Loucy (cell line): ENCODE measurements at regions not wholly inside any gene's neighbourhood (a gene's known extent, or its start where the extent isn't known, plus 50 kb on each side); places are given as distances from the start of the nearest gene placed in this dataset.

Source experiments
- H2AFZ ChIP-seq: fragments of 200-600 bp; sonication (generic); 2 replicates; pipeline ENCODE4 v1.6.0; 2016; ENCODE audit warnings: antibody characterized with exemption, mild to moderate bottlenecking, low read length, moderate library complexity
- H3F3A ChIP-seq: fragments of 200-600 bp; 2 replicates; pipeline ENCODE4 v1.6.0; 2016; ENCODE audit warnings: antibody characterized with exemption, low read depth, mild to moderate bottlenecking
- H3K27me3 ChIP-seq: fragments of 200-600 bp; sonication (generic); 2 replicates; pipeline ENCODE4 v1.6.1; 2014; ENCODE audit warnings: low read length, mild to moderate bottlenecking; ENCODE audit not compliant: insufficient read depth, poor library complexity, severe bottlenecking
- H3K36me3 ChIP-seq: fragments of 200-600 bp; sonication (generic); 2 replicates; pipeline ENCODE4 v1.6.1; 2016; ENCODE audit warnings: low read length; ENCODE audit not compliant: insufficient read depth
- H3K4me1 ChIP-seq: fragments of 200-600 bp; sonication (generic); 2 replicates; pipeline ENCODE4 v1.5.1; 2014; ENCODE audit warnings: low read length, mild to moderate bottlenecking; ENCODE audit not compliant: insufficient read depth, poor library complexity, severe bottlenecking
- H3K4me2 ChIP-seq: fragments of 200-600 bp; sonication (generic); 2 replicates; pipeline ENCODE4 v1.6.0; 2014; ENCODE audit warnings: antibody characterized with exemption, low read length, low read depth, mild to moderate bottlenecking; ENCODE audit not compliant: poor library complexity, severe bottlenecking
- H3K4me3 ChIP-seq: fragments of 200-600 bp; sonication (generic); 2 replicates; pipeline ENCODE4 v1.5.1; 2014; ENCODE audit warnings: low read length, mild to moderate bottlenecking, mixed read lengths; ENCODE audit not compliant: poor library complexity, severe bottlenecking
- H3K79me2 ChIP-seq: fragments of 200-600 bp; sonication (generic); 2 replicates; pipeline ENCODE4 v1.6.1; 2014; ENCODE audit warnings: low read length; ENCODE audit not compliant: insufficient read depth
- H3K9ac ChIP-seq: fragments of 200-600 bp; sonication (generic); 2 replicates; pipeline ENCODE4 v1.6.0; 2014; ENCODE audit warnings: mild to moderate bottlenecking, low read depth, low read length, moderate library complexity; ENCODE audit not compliant: poor library complexity, severe bottlenecking
- H3K9me2 ChIP-seq: fragments of 200-600 bp; sonication (generic); replicated peaks from 2 replicates; pipeline ENCODE4 v1.6.1; 2016; ENCODE audit warnings: low read depth, low read length, mixed read lengths
- H3K9me3 ChIP-seq: fragments of 200-600 bp; sonication (generic); 2 replicates; pipeline ENCODE4 v1.6.1; 2014; ENCODE audit warnings: mild to moderate bottlenecking, antibody characterized with exemption, low read length, low read depth; ENCODE audit not compliant: insufficient read depth
- H4K20me1 ChIP-seq: fragments of 200-600 bp; sonication (generic); 2 replicates; pipeline ENCODE4 v1.6.0; 2014; ENCODE audit warnings: antibody characterized with exemption, low read length, mild to moderate bottlenecking; ENCODE audit not compliant: insufficient read depth, poor library complexity, severe bottlenecking
- EZH2phosphoT487 ChIP-seq: fragments of 200-600 bp; IDR thresholded peaks from 2 replicates; pipeline ENCODE4 v1.6.1; 2018; ENCODE audit warnings: antibody characterized with exemption, mild to moderate bottlenecking, moderate library complexity, borderline replicate concordance
- TF ChIP-seq, protein P1 (sequence below): fragments of 200-600 bp; sonication (generic); conservative IDR thresholded peaks from 2 replicates; pipeline ENCODE4 v1.5.1; 2014; ENCODE audit warnings: mild to moderate bottlenecking, antibody characterized with exemption, low read length

DNA sequence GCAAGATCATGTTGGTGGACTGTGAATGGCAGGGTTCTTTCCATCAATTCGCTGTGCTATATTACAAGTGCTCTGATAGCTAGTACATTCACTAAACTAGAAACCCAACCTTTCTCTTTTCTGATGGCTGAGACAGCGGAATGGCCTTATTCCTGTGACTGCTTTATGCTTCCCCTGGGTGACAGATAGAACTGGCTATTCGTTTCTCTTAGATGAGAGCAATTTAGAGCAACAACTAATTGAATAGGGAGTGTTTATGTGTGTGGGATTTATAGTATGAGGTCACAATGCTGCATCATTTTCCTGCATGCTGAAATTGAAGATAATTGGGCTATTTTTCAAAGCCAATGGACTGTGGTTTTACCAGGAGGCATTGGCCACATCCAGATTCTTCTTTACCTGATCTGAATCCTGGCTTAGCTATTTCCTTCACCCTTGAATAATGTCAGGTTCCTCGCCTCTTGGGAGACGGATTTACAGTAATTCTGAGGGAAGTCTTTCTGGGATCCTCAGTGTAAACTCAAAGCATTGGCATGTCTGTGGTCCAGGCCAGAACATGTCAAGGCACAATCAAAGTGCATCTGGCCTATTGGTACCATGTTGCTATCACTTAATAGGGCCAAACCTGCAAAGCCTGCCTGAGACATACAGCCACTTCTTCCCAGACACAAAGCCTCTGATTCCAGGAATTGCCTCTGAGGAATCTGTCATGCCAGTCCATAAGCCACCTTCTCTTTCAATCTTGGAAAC lies 775.0 kb upstream of the API5 start:
- H2AFZ ChIP-seq: no peak overlapping the region

DNA sequence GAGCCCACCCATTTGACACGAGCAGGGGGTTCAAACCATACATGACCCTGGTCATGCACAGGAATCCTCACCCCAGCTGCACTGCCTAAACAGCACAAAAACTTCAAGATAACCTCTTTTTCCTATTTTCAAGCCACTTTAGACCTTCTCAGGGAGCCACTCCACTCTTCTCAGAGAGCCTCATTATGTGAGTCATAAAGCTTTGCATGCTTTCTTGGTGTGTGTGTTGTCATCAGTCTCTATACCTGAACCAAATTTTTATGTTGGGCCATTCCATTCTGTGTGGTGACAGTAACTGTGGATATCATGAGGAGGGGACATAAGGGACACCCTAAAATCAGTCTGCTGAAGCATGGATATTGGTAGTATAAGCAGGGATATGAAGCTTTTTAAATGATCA lies 769.5 kb upstream of the API5 start:
- Histone ChIP-seq H3K9me2 (no peaks in the 10 kb centered on the region), H3K4me3 (no peak overlapping the region)

More for the DNA sequence above, 775.0 kb upstream of the API5 start:
- Histone ChIP-seq H3K4me1 (no peaks in the 10 kb centered on the region), H3K4me3 (no peak overlapping the region), H3K9me2 (no peaks in the 10 kb centered on the region), H4K20me1 (no peaks in the 10 kb centered on the region), H3K4me2 (no peak overlapping the region), H3K79me2 (no peaks in the 10 kb centered on the region), H3K9me3 (no peaks in the 10 kb centered on the region), H3F3A (no peaks in the 10 kb centered on the region), H3K27me3 (no peaks in the 10 kb centered on the region), H3K36me3 (no peaks in the 10 kb centered on the region), H3K9ac (no peak overlapping the region)
- TF ChIP-seq EZH2phosphoT487: no peak
- TF ChIP-seq, protein P1, sequence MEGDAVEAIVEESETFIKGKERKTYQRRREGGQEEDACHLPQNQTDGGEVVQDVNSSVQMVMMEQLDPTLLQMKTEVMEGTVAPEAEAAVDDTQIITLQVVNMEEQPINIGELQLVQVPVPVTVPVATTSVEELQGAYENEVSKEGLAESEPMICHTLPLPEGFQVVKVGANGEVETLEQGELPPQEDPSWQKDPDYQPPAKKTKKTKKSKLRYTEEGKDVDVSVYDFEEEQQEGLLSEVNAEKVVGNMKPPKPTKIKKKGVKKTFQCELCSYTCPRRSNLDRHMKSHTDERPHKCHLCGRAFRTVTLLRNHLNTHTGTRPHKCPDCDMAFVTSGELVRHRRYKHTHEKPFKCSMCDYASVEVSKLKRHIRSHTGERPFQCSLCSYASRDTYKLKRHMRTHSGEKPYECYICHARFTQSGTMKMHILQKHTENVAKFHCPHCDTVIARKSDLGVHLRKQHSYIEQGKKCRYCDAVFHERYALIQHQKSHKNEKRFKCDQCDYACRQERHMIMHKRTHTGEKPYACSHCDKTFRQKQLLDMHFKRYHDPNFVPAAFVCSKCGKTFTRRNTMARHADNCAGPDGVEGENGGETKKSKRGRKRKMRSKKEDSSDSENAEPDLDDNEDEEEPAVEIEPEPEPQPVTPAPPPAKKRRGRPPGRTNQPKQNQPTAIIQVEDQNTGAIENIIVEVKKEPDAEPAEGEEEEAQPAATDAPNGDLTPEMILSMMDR: no peak

DNA sequence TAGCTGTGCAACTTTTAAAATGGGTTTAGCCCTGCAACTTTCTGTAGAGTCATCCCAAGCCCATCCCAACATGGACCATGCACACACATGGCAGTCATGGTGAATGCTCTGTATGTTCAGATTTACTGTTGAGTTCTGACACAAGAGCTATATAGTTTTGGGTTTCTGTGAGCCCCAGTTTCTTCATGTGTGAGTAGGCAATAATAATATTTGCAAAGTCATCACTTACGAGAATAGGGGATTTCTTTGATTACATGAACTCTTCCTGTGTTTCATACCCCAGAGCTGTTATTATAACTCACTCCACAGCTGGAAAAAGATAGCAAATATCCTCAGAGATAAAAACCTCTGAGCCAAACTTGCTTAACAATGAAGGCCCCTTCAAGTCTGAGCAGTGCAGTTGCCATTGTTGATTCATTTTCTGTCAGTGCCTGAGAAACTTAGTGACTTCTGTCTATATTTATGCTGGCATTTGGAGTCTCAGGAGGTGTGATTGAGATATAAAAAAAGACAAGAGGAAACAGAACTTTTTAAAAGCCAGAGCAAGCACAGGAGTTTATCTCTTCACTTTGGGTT lies 767.9 kb upstream of the API5 start:
- Histone ChIP-seq H3F3A (no peaks in the 10 kb centered on the region), H3K4me3 (no peak overlapping the region), H3K9me3 (no peaks in the 10 kb centered on the region), H3K4me2 (no peak overlapping the region), H3K4me1 (no peaks in the 10 kb centered on the region), H3K36me3 (no peaks in the 10 kb centered on the region), H3K9ac (no peak overlapping the region), H4K20me1 (no peaks in the 10 kb centered on the region), H3K79me2 (no peaks in the 10 kb centered on the region), H2AFZ (no peak overlapping the region), H3K27me3 (no peaks in the 10 kb centered on the region), H3K9me2 (no peaks in the 10 kb centered on the region)
- no peak for TF ChIP-seq EZH2phosphoT487
- TF ChIP-seq, protein P1: no peak

More for the DNA sequence above, 769.5 kb upstream of the API5 start:
- Histone ChIP-seq H3K9me3 (no peaks in the 10 kb centered on the region), H3K36me3 (no peaks in the 10 kb centered on the region), H3F3A (no peaks in the 10 kb centered on the region), H3K4me1 (no peaks in the 10 kb centered on the region), H3K9ac (no peak overlapping the region), H4K20me1 (no peaks in the 10 kb centered on the region), H3K27me3 (no peaks in the 10 kb centered on the region), H3K79me2 (no peaks in the 10 kb centered on the region), H3K4me2 (no peak overlapping the region), H2AFZ (no peak overlapping the region)
- no peak for TF ChIP-seq EZH2phosphoT487
- TF ChIP-seq, protein P1: no peak
